GM23248 (cell line): ENCODE measurements at regions not wholly inside any gene's neighbourhood (a gene's known extent, or its start where the extent isn't known, plus 50 kb on each side); places are given as distances from the start of the nearest gene placed in this dataset.
A peak's percentile ranks its signal among the peaks of the same experiment; 100 is the strongest.

Experiments used
- DNase-seq: peaks from one replicate; pipeline ENCODE4 v3.0.0-alpha.2; 2015
- H2AFZ ChIP-seq: fragments of 200-600 bp; sonication (generic); 2 replicates; pipeline ENCODE4 v1.6.1; 2016; ENCODE audit warnings: antibody characterized with exemption
- H3F3A ChIP-seq: fragments of 200-600 bp; sonication (generic); 2 replicates; pipeline ENCODE4 v1.6.1; 2016; ENCODE audit warnings: mild to moderate bottlenecking, antibody characterized with exemption, mixed run types; ENCODE audit not compliant: insufficient read depth
- H3K27ac ChIP-seq: fragments of 200-600 bp; sonication (generic); 2 replicates; pipeline ENCODE4 v1.5.1; 2016; ENCODE audit warnings: mild to moderate bottlenecking
- H3K27me3 ChIP-seq: fragments of 200-600 bp; sonication (generic); replicated peaks from 2 replicates; pipeline ENCODE4 v1.6.1; 2016; ENCODE audit warnings: mild to moderate bottlenecking; ENCODE audit not compliant: insufficient read depth
- H3K36me3 ChIP-seq: fragments of 200-600 bp; sonication (generic); 2 replicates; pipeline ENCODE4 v1.6.1; 2016; ENCODE audit warnings: low read depth, mild to moderate bottlenecking
- H3K4me1 ChIP-seq: fragments of 200-600 bp; sonication (generic); 2 replicates; pipeline ENCODE4 v1.6.1; 2016; ENCODE audit warnings: mild to moderate bottlenecking; ENCODE audit not compliant: insufficient read depth
- H3K4me2 ChIP-seq: fragments of 200-600 bp; sonication (generic); one replicate; pipeline ENCODE4 v1.6.1; 2016; ENCODE audit warnings: mild to moderate bottlenecking; ENCODE audit not compliant: unreplicated experiment
- H3K4me3 ChIP-seq: fragments of 200-600 bp; sonication (generic); 2 replicates; pipeline ENCODE4 v1.5.1; 2016; ENCODE audit warnings: mild to moderate bottlenecking
- H3K79me2 ChIP-seq: fragments of 200-600 bp; sonication (generic); 2 replicates; pipeline ENCODE4 v1.6.1; 2016; ENCODE audit warnings: mild to moderate bottlenecking; ENCODE audit not compliant: insufficient read depth
- H3K9ac ChIP-seq: fragments of 200-600 bp; sonication (generic); 2 replicates; pipeline ENCODE4 v1.6.1; 2016; ENCODE audit warnings: mild to moderate bottlenecking
- H3K9me2 ChIP-seq: fragments of 200-600 bp; sonication (generic); 2 replicates; pipeline ENCODE4 v1.6.1; 2016; ENCODE audit warnings: mixed run types, mild to moderate bottlenecking, moderate library complexity; ENCODE audit not compliant: insufficient read depth
- H3K9me3 ChIP-seq: fragments of 200-600 bp; sonication (generic); one replicate; pipeline ENCODE4 v1.6.1; 2017; ENCODE audit warnings: low read depth
- H4K20me1 ChIP-seq: fragments of 200-600 bp; sonication (generic); 2 replicates; pipeline ENCODE4 v1.6.0; 2016; ENCODE audit not compliant: insufficient read depth
- EZH2 ChIP-seq: fragments of 200-600 bp; sonication (generic); IDR thresholded peaks from 2 replicates; pipeline ENCODE4 v1.6.1; 2018; ENCODE audit warnings: antibody characterized with exemption, mild to moderate bottlenecking; ENCODE audit not compliant: insufficient read depth, poor library complexity, severe bottlenecking
- EZH2phosphoT487 ChIP-seq: fragments of 200-600 bp; sonication (generic); IDR thresholded peaks from 2 replicates; pipeline ENCODE4 v1.6.1; 2018; ENCODE audit warnings: antibody characterized with exemption, moderate library complexity, mild to moderate bottlenecking, low read depth; ENCODE audit not compliant: insufficient read depth
- WGBS, 2 experiments: methylation state at CpG; one replicate each; pipeline ENCODE4 v1.1.6; 2015 to 2017; ENCODE audit warnings: low lambda C conversion rate in 2 of 2, low coverage in 1 of 2; ENCODE audit errors: missing lambda C conversion rate in 2 of 2; 5-methylcytosine and 5-hydroxymethylcytosine counted together
- in situ Hi-C: fragments of 300-500 bp; cut with MboI; formaldehyde crosslinking; loops from 2 replicates; pipeline ENCODE4 v1.15.0; 2020

GRCh38 chr5:39714036-39714698 is 289.4 kb upstream of the DAB2 start:
- peaks cover 15% of the 10 kb centered on the region; the same call in 1 of the 2 replicates for H3K4me1 ChIP-seq
- no peak overlapping the region for H3K9ac ChIP-seq
- in situ Hi-C loops, result loop anchor here (10.0 to 25.0 kb wide), 2 partner anchors 223 to 971 kb away; no protein-coding TSS in a partner anchor

GRCh38 chr5:39713250-39713916 is 288.6 kb upstream of the DAB2 start:
- Histone ChIP-seq H4K20me1 (no peaks in the 10 kb centered on the region), H3K36me3 (no peaks in the 10 kb centered on the region), H3K4me2 (no peak overlapping the region), H3K27ac (no peak overlapping the region), H3K4me1 (peaks cover 15% of the 10 kb centered on the region; the same call in 1 of the 2 replicates), H2AFZ (no peak overlapping the region), H3K27me3 (no peaks in the 10 kb centered on the region), H3K9ac (no peak overlapping the region), H3K9me2 (no peaks in the 10 kb centered on the region), H3K9me3 (no peaks in the 10 kb centered on the region), H3F3A (peaks cover 12% of the 10 kb centered on the region), H3K79me2 (no peaks in the 10 kb centered on the region), H3K4me3 (no peak overlapping the region)
- in situ Hi-C loops, result loop anchor here (10.0 to 25.0 kb wide), 2 partner anchors 224 to 971 kb away; no protein-coding TSS in a partner anchor
- TF ChIP-seq EZH2phosphoT487 (no peak), EZH2 (no peak)
- peak; percentile 49 for DNase-seq
- WGBS, 2 experiments, result 8 to 9% methylated on average over 2 of the region's 2 CpGs

More at GRCh38 chr5:39714036-39714698, 289.4 kb upstream of the DAB2 start:
- Histone ChIP-seq H3K36me3 (no peaks in the 10 kb centered on the region), H3K4me2 (no peak overlapping the region), H3K79me2 (no peaks in the 10 kb centered on the region), H3K9me3 (no peaks in the 10 kb centered on the region), H3F3A (peaks cover 12% of the 10 kb centered on the region), H3K4me3 (no peak overlapping the region), H2AFZ (no peak overlapping the region), H4K20me1 (no peaks in the 10 kb centered on the region), H3K27me3 (no peaks in the 10 kb centered on the region), H3K27ac (no peak overlapping the region), H3K9me2 (no peaks in the 10 kb centered on the region)
- peak; percentile 70 for DNase-seq
- 21 to 22% methylated on average over 2 of the region's 2 CpGs for WGBS, 2 experiments
- TF ChIP-seq EZH2 (no peak), EZH2phosphoT487 (no peak)

DNA sequence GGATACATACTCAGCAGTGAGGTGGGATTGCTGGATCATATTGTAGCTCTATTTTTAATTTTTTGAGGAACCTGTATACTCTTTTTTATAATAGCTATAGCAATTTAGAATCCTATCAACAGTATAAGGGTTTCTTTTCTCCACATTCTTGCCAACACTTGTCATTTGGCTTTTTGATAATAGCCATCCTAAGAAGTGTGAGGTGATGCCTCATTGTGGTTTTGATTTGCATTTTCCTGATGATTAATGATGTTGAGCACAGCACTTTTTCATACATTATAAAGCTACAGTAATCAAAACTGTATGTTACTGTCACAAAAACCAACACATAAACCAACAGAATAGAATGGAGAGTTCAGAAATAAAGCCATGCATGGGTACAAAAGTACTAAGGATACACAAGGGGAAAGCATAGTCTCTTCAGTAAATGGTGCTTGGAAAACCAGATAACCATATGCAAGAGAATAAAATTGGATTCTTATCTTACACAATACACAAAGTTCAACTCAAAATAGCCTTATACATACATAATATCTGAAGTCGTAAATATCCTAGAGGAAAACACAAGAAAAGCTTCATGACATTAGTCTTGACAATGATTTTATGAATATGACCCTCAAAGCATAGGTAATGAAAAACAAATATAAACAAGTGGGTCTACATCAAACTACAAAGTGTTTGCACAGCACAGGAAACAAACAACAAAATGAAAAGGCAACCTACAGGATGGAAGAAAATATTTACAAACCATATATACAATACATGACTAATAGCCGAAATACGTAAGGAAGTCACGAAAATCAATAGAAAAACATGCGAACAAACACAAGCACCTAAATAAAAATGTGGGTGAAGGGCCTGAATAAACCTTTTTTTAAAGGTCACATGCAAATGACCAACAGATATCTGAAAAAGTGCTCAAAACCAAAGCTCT is 287.8 kb upstream of the DAB2 start:
- TF ChIP-seq EZH2phosphoT487 (no peak), EZH2 (no peak)
- H3K9me2 ChIP-seq, result no peaks in the 10 kb centered on the region
- no peak overlapping the region for H3K4me3 ChIP-seq
- in situ Hi-C loops, result loop anchor here (10.0 to 25.0 kb wide), 2 partner anchors 225 to 972 kb away; no protein-coding TSS in a partner anchor
- no peaks in the 10 kb centered on the region for H3K9me3 ChIP-seq
- no peak overlapping the region for H3K4me2 ChIP-seq
- no peaks in the 10 kb centered on the region for H3K27me3 ChIP-seq
- no peak overlapping the region for H3K27ac ChIP-seq
- no peak overlapping the region for H2AFZ ChIP-seq
- no peaks in the 10 kb centered on the region for H4K20me1 ChIP-seq
- no peak overlapping the region for H3K9ac ChIP-seq
- 92 to 96% methylated on average over 5 of the region's 5 CpGs for WGBS, 2 experiments
- peaks cover 12% of the 10 kb centered on the region; the same call in 1 of the 2 replicates for H3K4me1 ChIP-seq
- no peak for DNase-seq
- H3K36me3 ChIP-seq, result no peaks in the 10 kb centered on the region
- peaks cover 12% of the 10 kb centered on the region for H3F3A ChIP-seq
- H3K79me2 ChIP-seq, result no peaks in the 10 kb centered on the region

- Histone ChIP-seq H3K4me2 (no peak overlapping the region), H3K9me3 (no peaks in the 10 kb centered on the region), H3K4me3 (no peak overlapping the region), H3K9me2 (no peaks in the 10 kb centered on the region), H3K4me1 (peaks cover 5% of the 10 kb centered on the region; the same call in 1 of the 2 replicates), H3K36me3 (no peaks in the 10 kb centered on the region), H3K9ac (no peak overlapping the region), H3K27ac (no peak overlapping the region), H3K79me2 (no peaks in the 10 kb centered on the region), H2AFZ (no peak overlapping the region), H4K20me1 (no peaks in the 10 kb centered on the region), H3F3A (peaks cover 8% of the 10 kb centered on the region), H3K27me3 (no peaks in the 10 kb centered on the region)
- no peak for DNase-seq
- in situ Hi-C loops, result loop anchor here (10.0 to 25.0 kb wide), 2 partner anchors 225 to 973 kb away; no protein-coding TSS in a partner anchor
- TF ChIP-seq EZH2phosphoT487, result no peak
- TF ChIP-seq EZH2, result no peak
Measured at GRCh38 chr5:39711821-39712220, 287.0 kb upstream of the DAB2 start.
